ENCODE measurements at regions not wholly inside any gene's neighbourhood (a gene's known extent, or its start where the extent isn't known, plus 50 kb on each side); places are given as distances from the start of the nearest gene placed in this dataset.

DNA sequence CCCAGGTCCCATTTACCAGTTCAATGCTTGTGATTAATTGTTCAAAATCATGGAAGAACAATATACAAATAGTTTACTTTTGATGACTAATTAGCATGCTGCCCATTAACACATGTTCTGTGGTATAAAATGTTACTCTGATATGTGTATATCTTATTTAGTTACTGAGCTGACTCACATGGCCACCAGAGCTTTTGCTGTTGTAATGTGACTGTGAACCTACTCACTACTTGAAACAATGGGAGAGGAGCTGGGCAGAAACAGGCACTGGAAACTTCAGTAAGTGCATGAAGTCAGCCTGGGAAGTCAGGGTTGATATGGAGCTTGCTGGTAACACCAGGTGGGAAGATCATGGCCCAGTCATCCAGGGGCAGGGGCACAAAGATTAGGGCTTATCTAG, 72.7 kb upstream of the MAD2L1 start:
- no peak overlapping the region for H3K4me3 ChIP-seq (ENCODE audit: low read depth, low read length)
- TF ChIP-seq, protein P1, sequence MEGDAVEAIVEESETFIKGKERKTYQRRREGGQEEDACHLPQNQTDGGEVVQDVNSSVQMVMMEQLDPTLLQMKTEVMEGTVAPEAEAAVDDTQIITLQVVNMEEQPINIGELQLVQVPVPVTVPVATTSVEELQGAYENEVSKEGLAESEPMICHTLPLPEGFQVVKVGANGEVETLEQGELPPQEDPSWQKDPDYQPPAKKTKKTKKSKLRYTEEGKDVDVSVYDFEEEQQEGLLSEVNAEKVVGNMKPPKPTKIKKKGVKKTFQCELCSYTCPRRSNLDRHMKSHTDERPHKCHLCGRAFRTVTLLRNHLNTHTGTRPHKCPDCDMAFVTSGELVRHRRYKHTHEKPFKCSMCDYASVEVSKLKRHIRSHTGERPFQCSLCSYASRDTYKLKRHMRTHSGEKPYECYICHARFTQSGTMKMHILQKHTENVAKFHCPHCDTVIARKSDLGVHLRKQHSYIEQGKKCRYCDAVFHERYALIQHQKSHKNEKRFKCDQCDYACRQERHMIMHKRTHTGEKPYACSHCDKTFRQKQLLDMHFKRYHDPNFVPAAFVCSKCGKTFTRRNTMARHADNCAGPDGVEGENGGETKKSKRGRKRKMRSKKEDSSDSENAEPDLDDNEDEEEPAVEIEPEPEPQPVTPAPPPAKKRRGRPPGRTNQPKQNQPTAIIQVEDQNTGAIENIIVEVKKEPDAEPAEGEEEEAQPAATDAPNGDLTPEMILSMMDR (IDR thresholded peaks at IDR 0.05; ENCODE audit: low read depth, low read length, missing control alignments) = no peak
- in situ Hi-C loops (cut with HindIII; ENCODE audit: low sequenced_read_pairs) = no loop called here
- no peak for DNase-seq (ENCODE audit: low read depth)

DNA sequence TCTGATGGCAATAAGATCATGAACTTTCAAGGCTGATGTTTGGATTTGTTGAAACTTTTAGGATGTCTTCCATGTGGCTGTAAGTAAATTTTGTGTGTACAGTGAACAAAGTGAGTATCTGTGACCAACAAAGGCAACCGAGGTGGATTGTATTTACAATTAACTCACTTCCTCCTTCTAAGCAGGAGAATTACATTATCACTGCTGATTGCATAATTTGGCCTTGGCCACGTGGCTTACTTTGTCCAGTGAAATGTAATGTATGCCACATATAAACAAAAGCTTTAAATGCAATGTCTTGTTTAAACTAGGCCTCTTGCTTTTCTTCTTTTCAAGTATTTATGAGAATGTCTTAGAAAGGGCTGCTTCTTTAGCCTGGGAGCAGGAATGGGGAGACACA, 66.3 kb upstream of the MAD2L1 start:
- in situ Hi-C loops (cut with HindIII; ENCODE audit: low sequenced_read_pairs) = no loop called here

DNA sequence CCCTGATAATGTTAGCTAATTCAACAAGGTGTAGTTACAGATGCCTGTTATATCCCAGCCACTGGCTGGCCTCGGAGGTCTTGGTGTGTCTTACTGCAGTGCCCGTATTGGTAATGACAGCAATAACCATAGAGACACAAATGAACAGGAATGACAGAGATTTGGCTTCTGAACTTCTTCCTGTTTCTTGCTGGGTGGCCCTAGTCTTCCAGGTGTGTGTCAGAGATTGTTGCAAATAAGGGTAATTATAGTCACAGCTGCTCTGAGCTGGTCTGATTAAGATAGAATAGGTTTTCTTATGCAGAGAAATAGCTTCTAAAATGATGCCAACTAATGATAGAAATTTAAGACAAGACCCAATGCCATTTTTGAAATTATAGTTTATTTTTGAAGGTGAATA, 64.1 kb upstream of the MAD2L1 start:
- H3K4me3 ChIP-seq (ENCODE audit: low read depth, low read length) = no peak overlapping the region
- in situ Hi-C loops (cut with HindIII; ENCODE audit: low sequenced_read_pairs) = no loop called here
- no peak for DNase-seq (ENCODE audit: low read depth)
- TF ChIP-seq, protein P1 (IDR thresholded peaks at IDR 0.05; ENCODE audit: low read depth, low read length, missing control alignments) = no peak

More for the DNA sequence above, 66.3 kb upstream of the MAD2L1 start:
- TF ChIP-seq, protein P1 (IDR thresholded peaks at IDR 0.05; ENCODE audit: low read depth, low read length, missing control alignments) = no peak
- H3K4me3 ChIP-seq (ENCODE audit: low read depth, low read length) = no peak overlapping the region
- no peak for DNase-seq (ENCODE audit: low read depth)

All from astrocyte of the cerebellum (primary cell).